ENCODE measurements at regions not wholly inside any gene's neighbourhood (a gene's known extent, or its start where the extent isn't known, plus 50 kb on each side); places are given as distances from the start of the nearest gene placed in this dataset.
"Not testable (repeated sequence)": the region's sequence is repeated elsewhere in the genome, so short reads cannot be mapped to it uniquely, and the experiment has no call there.

- TF ChIP-seq, protein P1, sequence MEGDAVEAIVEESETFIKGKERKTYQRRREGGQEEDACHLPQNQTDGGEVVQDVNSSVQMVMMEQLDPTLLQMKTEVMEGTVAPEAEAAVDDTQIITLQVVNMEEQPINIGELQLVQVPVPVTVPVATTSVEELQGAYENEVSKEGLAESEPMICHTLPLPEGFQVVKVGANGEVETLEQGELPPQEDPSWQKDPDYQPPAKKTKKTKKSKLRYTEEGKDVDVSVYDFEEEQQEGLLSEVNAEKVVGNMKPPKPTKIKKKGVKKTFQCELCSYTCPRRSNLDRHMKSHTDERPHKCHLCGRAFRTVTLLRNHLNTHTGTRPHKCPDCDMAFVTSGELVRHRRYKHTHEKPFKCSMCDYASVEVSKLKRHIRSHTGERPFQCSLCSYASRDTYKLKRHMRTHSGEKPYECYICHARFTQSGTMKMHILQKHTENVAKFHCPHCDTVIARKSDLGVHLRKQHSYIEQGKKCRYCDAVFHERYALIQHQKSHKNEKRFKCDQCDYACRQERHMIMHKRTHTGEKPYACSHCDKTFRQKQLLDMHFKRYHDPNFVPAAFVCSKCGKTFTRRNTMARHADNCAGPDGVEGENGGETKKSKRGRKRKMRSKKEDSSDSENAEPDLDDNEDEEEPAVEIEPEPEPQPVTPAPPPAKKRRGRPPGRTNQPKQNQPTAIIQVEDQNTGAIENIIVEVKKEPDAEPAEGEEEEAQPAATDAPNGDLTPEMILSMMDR (IDR thresholded peaks at IDR 0.05) = not testable (repeated sequence)
- not testable (repeated sequence) for TF ChIP-seq POLR2A (IDR thresholded peaks at IDR 0.05; ENCODE audit: low read length); ZNF302 (CRISPR knock-in tag; IDR thresholded peaks at IDR 0.05)
These were observed 169.6 kb downstream of the USP22 start for GRCh38 chr17:20873173-20873572.

Measured in A549 (cell line).